Ishikawa (cell line): ENCODE measurements at regions not wholly inside any gene's neighbourhood (a gene's known extent, or its start where the extent isn't known, plus 50 kb on each side); places are given as distances from the start of the nearest gene placed in this dataset.

Experiments used
- CEBPB ChIP-seq: IDR thresholded peaks from 2 replicates; pipeline ENCODE4 v1.6.1; 2012
- CREB1 ChIP-seq: IDR thresholded peaks from 2 replicates; pipeline ENCODE4 v1.6.1; 2012; ENCODE audit warnings: low read depth
- EGR1 ChIP-seq: IDR thresholded peaks from 2 replicates; pipeline ENCODE4 v1.6.1; 2012
- EP300 ChIP-seq: IDR thresholded peaks from 2 replicates; pipeline ENCODE4 v1.6.1; 2012; ENCODE audit warnings: borderline replicate concordance
- FOXM1 ChIP-seq: IDR thresholded peaks from 2 replicates; pipeline ENCODE4 v1.6.1; 2012; ENCODE audit warnings: low read depth, borderline replicate concordance
- NFIC ChIP-seq: IDR thresholded peaks from 2 replicates; pipeline ENCODE4 v1.6.1; 2012
- RAD21 ChIP-seq: IDR thresholded peaks from 2 replicates; pipeline ENCODE4 v1.6.1; 2012; ENCODE audit warnings: low read depth
- REST ChIP-seq: IDR thresholded peaks from 2 replicates; pipeline ENCODE4 v1.6.1; 2012; ENCODE audit warnings: low read depth, mild to moderate bottlenecking
- TAF1 ChIP-seq: IDR thresholded peaks from 2 replicates; pipeline ENCODE4 v1.6.1; 2012; ENCODE audit warnings: low read depth, mild to moderate bottlenecking
- TCF12 ChIP-seq: IDR thresholded peaks from 2 replicates; pipeline ENCODE4 v1.6.1; 2012; ENCODE audit warnings: low read depth
- TEAD4 ChIP-seq: IDR thresholded peaks from 2 replicates; pipeline ENCODE4 v1.6.1; 2012
- YY1 ChIP-seq: IDR thresholded peaks from 2 replicates; pipeline ENCODE4 v1.6.1; 2012; ENCODE audit warnings: low read depth
- ZBTB7A ChIP-seq: IDR thresholded peaks from 2 replicates; pipeline ENCODE4 v1.6.1; 2012; ENCODE audit warnings: low read depth
- TF ChIP-seq, protein P1 (sequence below): IDR thresholded peaks from 2 replicates; pipeline ENCODE4 v1.6.1; 2012
- TF ChIP-seq, protein P2 (sequence below): IDR thresholded peaks from 2 replicates; pipeline ENCODE4 v1.6.1; 2012

- TF ChIP-seq CREB1 (no peak), ZBTB7A (no peak), NFIC (no peak), EGR1 (no peak), CEBPB (no peak), FOXM1 (no peak), TCF12 (no peak), REST (no peak)
- TF ChIP-seq, protein P1, sequence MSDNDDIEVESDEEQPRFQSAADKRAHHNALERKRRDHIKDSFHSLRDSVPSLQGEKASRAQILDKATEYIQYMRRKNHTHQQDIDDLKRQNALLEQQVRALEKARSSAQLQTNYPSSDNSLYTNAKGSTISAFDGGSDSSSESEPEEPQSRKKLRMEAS: no peak
- TF ChIP-seq, protein P2, sequence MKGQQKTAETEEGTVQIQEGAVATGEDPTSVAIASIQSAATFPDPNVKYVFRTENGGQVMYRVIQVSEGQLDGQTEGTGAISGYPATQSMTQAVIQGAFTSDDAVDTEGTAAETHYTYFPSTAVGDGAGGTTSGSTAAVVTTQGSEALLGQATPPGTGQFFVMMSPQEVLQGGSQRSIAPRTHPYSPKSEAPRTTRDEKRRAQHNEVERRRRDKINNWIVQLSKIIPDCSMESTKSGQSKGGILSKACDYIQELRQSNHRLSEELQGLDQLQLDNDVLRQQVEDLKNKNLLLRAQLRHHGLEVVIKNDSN: no peak
These were observed 423.7 kb upstream of the ACVR2A start for GRCh38 chr2:147420947-147421675.

DNA sequence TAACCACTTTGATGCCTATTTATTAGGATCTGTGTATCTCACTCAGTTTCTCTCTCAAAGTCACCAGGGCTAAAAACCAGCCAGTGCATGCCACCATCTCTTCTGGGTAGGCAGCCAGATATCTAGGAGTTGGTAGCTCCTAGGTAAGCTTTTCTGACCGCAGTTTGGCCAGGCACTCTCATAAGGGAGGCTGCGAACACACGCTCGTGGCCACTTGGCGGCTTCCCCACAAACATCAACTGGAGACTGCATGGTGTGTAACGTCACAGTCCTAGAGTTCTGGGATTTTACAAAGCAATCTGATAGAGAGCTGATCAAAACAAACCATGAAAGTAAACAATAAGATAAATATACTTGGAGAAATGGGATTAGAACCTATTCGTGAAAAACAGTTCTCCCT lies 424.3 kb upstream of the ACVR2A start:
- no peak for TF ChIP-seq RAD21
- no peak for TF ChIP-seq TEAD4
- TF ChIP-seq ZBTB7A: no peak
- TF ChIP-seq, protein P1: no peak

GRCh38 chr2:147416099-147416498 lies 428.7 kb upstream of the ACVR2A start:
- TF ChIP-seq EGR1 (no peak), EP300 (no peak), CEBPB (no peak), CREB1 (no peak), NFIC (no peak), RAD21 (no peak), REST (no peak), TCF12 (no peak), TEAD4 (no peak), YY1 (no peak), FOXM1 (no peak)
- TF ChIP-seq, protein P1: no peak

DNA sequence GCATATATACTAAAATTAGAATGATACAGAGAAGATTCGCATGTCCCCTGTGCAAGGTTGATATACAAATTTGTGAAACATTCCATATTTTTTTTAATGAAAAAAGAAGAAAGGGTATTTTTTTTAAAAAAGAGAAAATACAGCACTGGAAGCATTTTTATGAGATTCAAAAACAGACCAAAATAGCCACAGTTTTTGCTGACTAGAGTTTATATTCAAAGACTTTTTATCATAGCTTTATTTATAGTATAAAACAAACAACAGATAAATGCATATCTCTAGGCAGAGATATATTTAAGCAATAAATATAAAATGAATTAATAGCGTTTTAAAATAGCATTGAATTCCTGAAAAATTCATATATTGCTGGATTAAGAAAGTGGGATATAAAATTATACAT lies 436.5 kb upstream of the ACVR2A start:
- TF ChIP-seq YY1 (no peak), EGR1 (no peak), RAD21 (no peak), TEAD4 (no peak), ZBTB7A (no peak), NFIC (no peak), CEBPB (no peak)

GRCh38 chr2:147405651-147406050 lies 439.2 kb upstream of the ACVR2A start:
- TF ChIP-seq YY1: no peak
- TF ChIP-seq TCF12: no peak
- TF ChIP-seq EGR1: no peak
- TF ChIP-seq CREB1: no peak
- no peak for TF ChIP-seq RAD21
- TF ChIP-seq EP300: no peak
- TF ChIP-seq, protein P1: no peak
- TF ChIP-seq CEBPB: no peak
- no peak for TF ChIP-seq TEAD4
- no peak for TF ChIP-seq REST
- no peak for TF ChIP-seq TAF1
- TF ChIP-seq FOXM1: no peak
- TF ChIP-seq ZBTB7A: no peak
- TF ChIP-seq NFIC: no peak
- TF ChIP-seq, protein P2: no peak
